ENCODE measurements at regions not wholly inside any gene's neighbourhood (a gene's known extent, or its start where the extent isn't known, plus 50 kb on each side); places are given as distances from the start of the nearest gene placed in this dataset.

- no peak for DNase-seq (ENCODE audit: low spot score)
- in situ Hi-C loops (cut with HindIII; ENCODE audit: low sequenced_read_pairs) = no loop called here
Observed at GRCh38 chr7:33700001-33700899, 205.1 kb upstream of the BMPER start.

- in situ Hi-C loops (cut with HindIII; ENCODE audit: low sequenced_read_pairs) = no loop called here
- no peak for DNase-seq (ENCODE audit: low spot score)
Observed at GRCh38 chr7:33701189-33701740, 204.1 kb upstream of the BMPER start.

- in situ Hi-C loops (cut with HindIII; ENCODE audit: low sequenced_read_pairs) = no loop called here
- no peak for DNase-seq (ENCODE audit: low spot score)
Observed at GRCh38 chr7:33701927-33702326, 203.4 kb upstream of the BMPER start.

- no peak for DNase-seq (ENCODE audit: low spot score)
- in situ Hi-C loops (cut with HindIII; ENCODE audit: low sequenced_read_pairs) = no loop called here
Observed at GRCh38 chr7:33702514-33703054, 202.8 kb upstream of the BMPER start.

- in situ Hi-C loops (cut with HindIII; ENCODE audit: low sequenced_read_pairs) = no loop called here
Observed at GRCh38 chr7:33705333-33705833, 200.0 kb upstream of the BMPER start.

GRCh38 chr7:33706186-33706585, 199.2 kb upstream of the BMPER start:
- DNase-seq (ENCODE audit: low spot score) = no peak
- in situ Hi-C loops (cut with HindIII; ENCODE audit: low sequenced_read_pairs) = no loop called here

More at GRCh38 chr7:33705333-33705833, 200.0 kb upstream of the BMPER start:
- no peak for DNase-seq (ENCODE audit: low spot score)

GRCh38 chr7:33706771-33707200, 198.6 kb upstream of the BMPER start:
- in situ Hi-C loops (cut with HindIII; ENCODE audit: low sequenced_read_pairs) = no loop called here
- DNase-seq (ENCODE audit: low spot score) = peak; percentile 6

GRCh38 chr7:33707427-33707826, 197.9 kb upstream of the BMPER start:
- in situ Hi-C loops (cut with HindIII; ENCODE audit: low sequenced_read_pairs) = no loop called here
- no peak for DNase-seq (ENCODE audit: low spot score)

GRCh38 chr7:33710608-33711007, 194.7 kb upstream of the BMPER start:
- DNase-seq (ENCODE audit: low spot score) = no peak
- in situ Hi-C loops (cut with HindIII; ENCODE audit: low sequenced_read_pairs) = no loop called here

GRCh38 chr7:33711231-33712019, 193.9 kb upstream of the BMPER start:
- peak; percentile 10 for DNase-seq (ENCODE audit: low spot score)
- in situ Hi-C loops (cut with HindIII; ENCODE audit: low sequenced_read_pairs) = no loop called here

GRCh38 chr7:33712020-33712414, 193.3 kb upstream of the BMPER start:
- in situ Hi-C loops (cut with HindIII; ENCODE audit: low sequenced_read_pairs) = no loop called here

GRCh38 chr7:33714208-33714607, 191.1 kb upstream of the BMPER start:
- in situ Hi-C loops (cut with HindIII; ENCODE audit: low sequenced_read_pairs) = no loop called here
- no peak for DNase-seq (ENCODE audit: low spot score)

More at GRCh38 chr7:33712020-33712414, 193.3 kb upstream of the BMPER start:
- DNase-seq (ENCODE audit: low spot score) = no peak

GRCh38 chr7:33716581-33717477, 188.5 kb upstream of the BMPER start:
- in situ Hi-C loops (cut with HindIII; ENCODE audit: low sequenced_read_pairs) = no loop called here
- DNase-seq (ENCODE audit: low spot score) = peak; percentile 52

- in situ Hi-C loops (cut with HindIII; ENCODE audit: low sequenced_read_pairs) = no loop called here
- peak; percentile 8 for DNase-seq (ENCODE audit: low spot score)
Observed at GRCh38 chr7:33719059-33719581, 186.2 kb upstream of the BMPER start.

GRCh38 chr7:33720139-33720538, 185.2 kb upstream of the BMPER start:
- DNase-seq (ENCODE audit: low spot score) = no peak
- in situ Hi-C loops (cut with HindIII; ENCODE audit: low sequenced_read_pairs) = no loop called here

- in situ Hi-C loops (cut with HindIII; ENCODE audit: low sequenced_read_pairs) = no loop called here
- no peak for DNase-seq (ENCODE audit: low spot score)
Observed at GRCh38 chr7:33720870-33721269, 184.5 kb upstream of the BMPER start.

- in situ Hi-C loops (cut with HindIII; ENCODE audit: low sequenced_read_pairs) = no loop called here
- DNase-seq (ENCODE audit: low spot score) = no peak
Observed at GRCh38 chr7:33721895-33722294, 183.4 kb upstream of the BMPER start.

- in situ Hi-C loops (cut with HindIII; ENCODE audit: low sequenced_read_pairs) = no loop called here
- no peak for DNase-seq (ENCODE audit: low spot score)
Observed at GRCh38 chr7:33722383-33723101, 182.8 kb upstream of the BMPER start.
